NCI-H82 treated with DMSO at 0.1 percent for 48 hours (cell line): ENCODE measurements at regions not wholly inside any gene's neighbourhood (a gene's known extent, or its start where the extent isn't known, plus 50 kb on each side); places are given as distances from the start of the nearest gene placed in this dataset.

Experiments used
- DNase-seq: peaks from one replicate; lab custom pipeline; 2025; ENCODE audit not compliant: unreplicated experiment; lab: John Stamatoyannopoulos, UW

- DNase-seq: no peak
These were observed 973.6 kb upstream of the TENM4 start for GRCh38 chr11:80414181-80415165.

GRCh38 chr11:80412604-80413003, 971.8 kb upstream of the TENM4 start:
- DNase-seq: no peak

GRCh38 chr11:80393210-80393609, 952.4 kb upstream of the TENM4 start:
- DNase-seq: no peak

GRCh38 chr11:80390505-80390904, 949.7 kb upstream of the TENM4 start:
- DNase-seq: no peak

GRCh38 chr11:80388536-80388935, 947.7 kb upstream of the TENM4 start:
- no peak for DNase-seq

GRCh38 chr11:80388130-80388529, 947.3 kb upstream of the TENM4 start:
- DNase-seq: no peak

- DNase-seq: no peak
These were observed 942.8 kb upstream of the TENM4 start for GRCh38 chr11:80383655-80384054.

- no peak for DNase-seq
These were observed 938.9 kb upstream of the TENM4 start for GRCh38 chr11:80379620-80380278.

- DNase-seq: no peak
These were observed 931.1 kb upstream of the TENM4 start for GRCh38 chr11:80371931-80372330.

GRCh38 chr11:80365980-80366379, 925.1 kb upstream of the TENM4 start:
- no peak for DNase-seq

GRCh38 chr11:80365076-80365725, 924.4 kb upstream of the TENM4 start:
- DNase-seq: no peak

- no peak for DNase-seq
These were observed 921.9 kb upstream of the TENM4 start for GRCh38 chr11:80362563-80363340.

- DNase-seq: no peak
These were observed 914.4 kb upstream of the TENM4 start for GRCh38 chr11:80355251-80355650.

- no peak for DNase-seq
These were observed 909.7 kb upstream of the TENM4 start for GRCh38 chr11:80350541-80350940.

- no peak for DNase-seq
These were observed 909.2 kb upstream of the TENM4 start for GRCh38 chr11:80349997-80350396.

- no peak for DNase-seq
These were observed 905.7 kb upstream of the TENM4 start for GRCh38 chr11:80346353-80347059.

- no peak for DNase-seq
These were observed 902.6 kb upstream of the TENM4 start for GRCh38 chr11:80343436-80343835.

- no peak for DNase-seq
These were observed 897.4 kb upstream of the TENM4 start for GRCh38 chr11:80338231-80338630.

GRCh38 chr11:80331694-80332093, 890.9 kb upstream of the TENM4 start:
- no peak for DNase-seq

GRCh38 chr11:80330264-80330663, 889.4 kb upstream of the TENM4 start:
- no peak for DNase-seq
